C4-2B (cell line): ENCODE measurements at regions not wholly inside any gene's neighbourhood (a gene's known extent, or its start where the extent isn't known, plus 50 kb on each side); places are given as distances from the start of the nearest gene placed in this dataset.

Source experiments
- CTCF ChIP-seq: fragments of 450-650 bp; conservative IDR thresholded peaks from 2 replicates; pipeline ENCODE4 v1.5.1; 2017; ENCODE audit warnings: mild to moderate bottlenecking
- ZFX ChIP-seq: fragments of 450-650 bp; IDR thresholded peaks from 2 replicates; pipeline ENCODE4 v1.6.1; 2017

- TF ChIP-seq CTCF (no peak), ZFX (no peak)
These were observed 299.0 kb upstream of the STXBP5 start for GRCh38 chr6:146905181-146905704.
